AG09309 (cell line): ENCODE measurements at regions not wholly inside any gene's neighbourhood (a gene's known extent, or its start where the extent isn't known, plus 50 kb on each side); places are given as distances from the start of the nearest gene placed in this dataset.

Experiments used
- DNase-seq: peaks from one replicate; pipeline ENCODE4 v3.0.0-alpha.2; 2010; ENCODE audit warnings: low read depth
- H3K4me3 ChIP-seq: 2 replicates; pipeline ENCODE4 v1.5.1; 2011; ENCODE audit warnings: mild to moderate bottlenecking, low read depth, low read length, moderate library complexity; ENCODE audit not compliant: control insufficient read depth
- CTCF ChIP-seq: IDR thresholded peaks from 2 replicates; pipeline ENCODE4 v1.5.1; 2011; ENCODE audit warnings: mild to moderate bottlenecking, low read depth, low read length, inconsistent platforms; ENCODE audit not compliant: insufficient read depth, control insufficient read depth; ENCODE audit errors: missing control alignments

GRCh38 chr10:29237786-29238185 lies 51.1 kb upstream of the LYZL1 start:
- DNase-seq = no peak
- TF ChIP-seq CTCF = no peak
- H3K4me3 ChIP-seq = no peak overlapping the region

DNA sequence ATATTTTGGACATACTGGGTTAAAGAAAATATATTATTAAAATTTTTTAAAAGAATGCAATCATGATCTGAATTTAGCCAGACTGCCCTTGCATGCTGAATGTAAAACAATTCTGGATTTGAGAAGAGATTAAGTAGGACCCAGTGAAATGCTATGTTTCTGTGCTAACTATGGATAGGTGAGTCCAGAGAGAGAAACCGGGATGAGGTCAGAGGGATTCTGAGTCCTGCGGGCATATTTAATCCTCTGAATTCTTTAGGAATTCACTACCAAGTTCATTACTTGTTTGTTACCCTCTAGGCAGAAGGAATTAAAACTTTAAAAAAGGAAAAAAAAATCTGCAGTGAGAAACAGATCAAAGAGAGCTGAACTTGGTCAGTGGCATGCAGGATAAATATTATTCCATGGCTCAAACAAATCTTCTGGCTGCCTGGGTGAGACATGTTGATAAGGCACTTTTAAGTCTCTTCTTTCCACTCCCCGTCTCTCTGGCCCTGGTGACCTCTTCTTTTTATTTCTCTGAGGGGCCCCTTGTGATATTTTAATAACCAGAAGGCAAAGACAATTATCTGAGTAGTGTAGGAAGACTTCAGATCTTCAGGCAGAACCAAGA lies 50.2 kb upstream of the LYZL1 start:
- DNase-seq = no peak
- no peak overlapping the region for H3K4me3 ChIP-seq
- TF ChIP-seq CTCF = no peak
